Astrocyte (in vitro differentiated cells and primary cell): ENCODE measurements at regions not wholly inside any gene's neighbourhood (a gene's known extent, or its start where the extent isn't known, plus 50 kb on each side); places are given as distances from the start of the nearest gene placed in this dataset.
A peak's percentile ranks its signal among the peaks of the same experiment; 100 is the strongest.

Experiments used
- DNase-seq: peaks from one replicate; pipeline ENCODE4 v3.0.0-alpha.2; 2010; ENCODE audit warnings: low read depth
- FAIRE-seq: peaks from 2 replicates; lab custom pipeline; 2011; peaks lifted over from hg19 to GRCh38; lab: Jason Lieb, UNC
- H2AFZ ChIP-seq: 2 replicates; pipeline ENCODE4 v1.6.0; 2012; ENCODE audit warnings: low read depth, low read length, inconsistent platforms
- H3K27ac ChIP-seq: 2 replicates; pipeline ENCODE4 v1.5.1; 2011; ENCODE audit warnings: low read depth, low read length, inconsistent platforms
- H3K27me3 ChIP-seq: 2 replicates; pipeline ENCODE4 v1.6.0; 2011; ENCODE audit warnings: low read length, inconsistent platforms; ENCODE audit not compliant: insufficient read depth
- H3K36me3 ChIP-seq: 2 replicates; pipeline ENCODE4 v1.5.1; 2011; ENCODE audit warnings: low read length, inconsistent platforms; ENCODE audit not compliant: insufficient read depth
- H3K4me1 ChIP-seq: 2 replicates; pipeline ENCODE4 v1.5.1; 2011; ENCODE audit warnings: low read length, inconsistent platforms; ENCODE audit not compliant: insufficient read depth
- H3K4me2 ChIP-seq: 2 replicates; pipeline ENCODE4 v1.6.0; 2012; ENCODE audit warnings: low read length, inconsistent platforms
- H3K4me3 ChIP-seq: 2 replicates; pipeline ENCODE4 v1.5.1; 2011; ENCODE audit warnings: low read depth, mild to moderate bottlenecking, low read length, inconsistent platforms; ENCODE audit not compliant: insufficient read depth
- H3K79me2 ChIP-seq: 2 replicates; pipeline ENCODE4 v1.6.0; 2012; ENCODE audit warnings: mild to moderate bottlenecking, low read length, inconsistent platforms; ENCODE audit not compliant: insufficient read depth
- H3K9ac ChIP-seq: 2 replicates; pipeline ENCODE4 v1.6.0; 2012; ENCODE audit warnings: mild to moderate bottlenecking, low read length, inconsistent platforms
- H3K9me3 ChIP-seq: 2 replicates; pipeline ENCODE4 v1.5.1; 2012; ENCODE audit warnings: low read depth, mild to moderate bottlenecking, low read length, inconsistent platforms; ENCODE audit not compliant: insufficient read depth
- H4K20me1 ChIP-seq: 2 replicates; pipeline ENCODE4 v1.6.0; 2012; ENCODE audit warnings: low read length, inconsistent platforms; ENCODE audit not compliant: insufficient read depth
- H3K27ac Mint-ChIP-seq: one replicate; pipeline ENCODE4 v1.8.0; 2021; ENCODE audit warnings: mild to moderate bottlenecking, mixed read lengths; ENCODE audit not compliant: unreplicated experiment
- H3K27me3 Mint-ChIP-seq: one replicate; pipeline ENCODE4 v1.8.0; 2021; ENCODE audit warnings: low read depth, mixed read lengths; ENCODE audit not compliant: unreplicated experiment
- H3K36me3 Mint-ChIP-seq: one replicate; pipeline ENCODE4 v1.8.0; 2021; ENCODE audit warnings: low read depth, mixed read lengths; ENCODE audit not compliant: unreplicated experiment
- H3K4me1 Mint-ChIP-seq: one replicate; pipeline ENCODE4 v1.8.0; 2021; ENCODE audit warnings: low read depth, mixed read lengths; ENCODE audit not compliant: unreplicated experiment
- H3K4me3 Mint-ChIP-seq: one replicate; pipeline ENCODE4 v1.8.0; 2021; ENCODE audit warnings: mild to moderate bottlenecking, moderate library complexity, mixed read lengths; ENCODE audit not compliant: unreplicated experiment
- H3K9me3 Mint-ChIP-seq: one replicate; pipeline ENCODE4 v1.8.0; 2021; ENCODE audit warnings: mild to moderate bottlenecking, mixed read lengths; ENCODE audit not compliant: unreplicated experiment
- CTCF ChIP-seq: IDR thresholded peaks from 2 replicates; pipeline ENCODE4 v1.5.1; 2011; ENCODE audit warnings: low read depth, mild to moderate bottlenecking, inconsistent platforms, low read length, moderate library complexity; ENCODE audit not compliant: insufficient read depth
- EZH2 ChIP-seq: IDR thresholded peaks from 2 replicates; pipeline ENCODE4 v1.6.1; 2012; ENCODE audit warnings: mild to moderate bottlenecking, low read length, inconsistent platforms; ENCODE audit not compliant: insufficient read depth

GRCh38 chr3:106522397-106522796, 653.6 kb upstream of the CBLB start:
- no peak for FAIRE-seq
- H3K4me1 ChIP-seq, result peaks cover 6% of the 10 kb centered on the region

GRCh38 chr3:106528932-106529331, 660.1 kb upstream of the CBLB start:
- H3K79me2 ChIP-seq, result no peaks in the 10 kb centered on the region
- no peak overlapping the region for H3K27ac ChIP-seq
- no peak overlapping the region for H3K4me3 ChIP-seq
- no peak for TF ChIP-seq CTCF
- no peak for TF ChIP-seq EZH2
- H3K4me2 ChIP-seq, result no peak overlapping the region
- H3K9me3 Mint-ChIP-seq, result peaks cover 16% of the 10 kb centered on the region
- peaks cover 10% of the 10 kb centered on the region for H3K4me1 Mint-ChIP-seq
- H4K20me1 ChIP-seq, result no peaks in the 10 kb centered on the region
- FAIRE-seq, result peak; percentile 17
- H3K9me3 ChIP-seq, result no peaks in the 10 kb centered on the region
- no peak overlapping the region for H3K9ac ChIP-seq
- no peak for DNase-seq
- H3K36me3 Mint-ChIP-seq, result peaks cover 4% of the 10 kb centered on the region
- no peaks in the 10 kb centered on the region for H3K27me3 Mint-ChIP-seq
- H3K27me3 ChIP-seq, result no peaks in the 10 kb centered on the region
- H2AFZ ChIP-seq, result no peak overlapping the region
- no peak overlapping the region for H3K4me3 Mint-ChIP-seq
- no peaks in the 10 kb centered on the region for H3K4me1 ChIP-seq
- no peak overlapping the region for H3K27ac Mint-ChIP-seq
- no peaks in the 10 kb centered on the region for H3K36me3 ChIP-seq

More at GRCh38 chr3:106522397-106522796, 653.6 kb upstream of the CBLB start:
- H4K20me1 ChIP-seq, result no peaks in the 10 kb centered on the region
- Mint-ChIP-seq H3K4me1 (peaks cover 9% of the 10 kb centered on the region), H3K27ac (no peak overlapping the region), H3K27me3 (no peaks in the 10 kb centered on the region), H3K36me3 (no peaks in the 10 kb centered on the region), H3K9me3 (peaks cover 8% of the 10 kb centered on the region), H3K4me3 (no peak overlapping the region)
- H3K9me3 ChIP-seq, result no peaks in the 10 kb centered on the region
- no peaks in the 10 kb centered on the region for H3K79me2 ChIP-seq
- no peak overlapping the region for H2AFZ ChIP-seq
- no peaks in the 10 kb centered on the region for H3K36me3 ChIP-seq
- H3K4me3 ChIP-seq, result no peak overlapping the region
- H3K9ac ChIP-seq, result no peak overlapping the region
- no peaks in the 10 kb centered on the region for H3K27me3 ChIP-seq
- no peak overlapping the region for H3K27ac ChIP-seq
- no peak for DNase-seq
- H3K4me2 ChIP-seq, result no peak overlapping the region
- TF ChIP-seq CTCF, result no peak
- no peak for TF ChIP-seq EZH2

GRCh38 chr3:106529738-106530137, 660.9 kb upstream of the CBLB start:
- H3K4me3 Mint-ChIP-seq, result no peak overlapping the region

More at GRCh38 chr3:106529738-106530137, 660.9 kb upstream of the CBLB start:
- Histone ChIP-seq H3K4me2 (no peak overlapping the region), H3K36me3 (no peaks in the 10 kb centered on the region), H3K9me3 (no peaks in the 10 kb centered on the region), H2AFZ (no peak overlapping the region), H3K4me1 (peaks cover 8% of the 10 kb centered on the region), H3K9ac (no peak overlapping the region), H3K27ac (no peak overlapping the region), H3K4me3 (no peak overlapping the region), H3K27me3 (no peaks in the 10 kb centered on the region), H3K79me2 (no peaks in the 10 kb centered on the region), H4K20me1 (no peaks in the 10 kb centered on the region)
- TF ChIP-seq EZH2 (no peak), CTCF (no peak)
- Mint-ChIP-seq H3K27me3 (no peaks in the 10 kb centered on the region), H3K9me3 (peaks cover 19% of the 10 kb centered on the region), H3K27ac (no peak overlapping the region), H3K36me3 (peaks cover 4% of the 10 kb centered on the region), H3K4me1 (peaks cover 18% of the 10 kb centered on the region)
- FAIRE-seq (no peak), DNase-seq (no peak)
